Activated CD4-positive, alpha-beta memory T cell treated with anti-CD3 and anti-CD28 coated beads, Interleukin-2, amount 10 ng/mL, durations not matched to agents 7 days and 5 days (primary cell): ENCODE measurements at regions not wholly inside any gene's neighbourhood (a gene's known extent, or its start where the extent isn't known, plus 50 kb on each side); places are given as distances from the start of the nearest gene placed in this dataset.

Experiments
- CTCF ChIA-PET: fragments of 350-600 bp; sonication (Branson Sonifier 250); formaldehyde crosslinking; loops from one replicate; lab custom pipeline; 2021; ENCODE audit warnings: antibody characterized with exemption, inconsistent platforms; lab: Charles Lee
- POLR2A ChIA-PET: fragments of 350-600 bp; sonication (Branson Sonifier 250); formaldehyde crosslinking; loops from one replicate; lab custom pipeline; 2021; ENCODE audit warnings: antibody characterized with exemption; lab: Charles Lee
- DNase-seq: peaks from one replicate; pipeline ENCODE4 v3.0.0-alpha.2; 2020
- H3K27ac Mint-ChIP-seq: one replicate; pipeline ENCODE4 v1.8.0; 2021; ENCODE audit warnings: mild to moderate bottlenecking, mixed read lengths
- H3K27me3 Mint-ChIP-seq: one replicate; pipeline ENCODE4 v1.8.0; 2021; ENCODE audit warnings: mixed read lengths
- H3K36me3 Mint-ChIP-seq: one replicate; pipeline ENCODE4 v1.8.0; 2021; ENCODE audit warnings: low read depth, mixed read lengths
- H3K4me1 Mint-ChIP-seq: one replicate; pipeline ENCODE4 v1.8.0; 2021; ENCODE audit warnings: mixed read lengths
- H3K4me3 Mint-ChIP-seq: one replicate; pipeline ENCODE4 v1.8.0; 2021; ENCODE audit warnings: mild to moderate bottlenecking, mixed read lengths
- H3K9me3 Mint-ChIP-seq: one replicate; pipeline ENCODE4 v1.8.0; 2021; ENCODE audit warnings: mixed read lengths

DNA sequence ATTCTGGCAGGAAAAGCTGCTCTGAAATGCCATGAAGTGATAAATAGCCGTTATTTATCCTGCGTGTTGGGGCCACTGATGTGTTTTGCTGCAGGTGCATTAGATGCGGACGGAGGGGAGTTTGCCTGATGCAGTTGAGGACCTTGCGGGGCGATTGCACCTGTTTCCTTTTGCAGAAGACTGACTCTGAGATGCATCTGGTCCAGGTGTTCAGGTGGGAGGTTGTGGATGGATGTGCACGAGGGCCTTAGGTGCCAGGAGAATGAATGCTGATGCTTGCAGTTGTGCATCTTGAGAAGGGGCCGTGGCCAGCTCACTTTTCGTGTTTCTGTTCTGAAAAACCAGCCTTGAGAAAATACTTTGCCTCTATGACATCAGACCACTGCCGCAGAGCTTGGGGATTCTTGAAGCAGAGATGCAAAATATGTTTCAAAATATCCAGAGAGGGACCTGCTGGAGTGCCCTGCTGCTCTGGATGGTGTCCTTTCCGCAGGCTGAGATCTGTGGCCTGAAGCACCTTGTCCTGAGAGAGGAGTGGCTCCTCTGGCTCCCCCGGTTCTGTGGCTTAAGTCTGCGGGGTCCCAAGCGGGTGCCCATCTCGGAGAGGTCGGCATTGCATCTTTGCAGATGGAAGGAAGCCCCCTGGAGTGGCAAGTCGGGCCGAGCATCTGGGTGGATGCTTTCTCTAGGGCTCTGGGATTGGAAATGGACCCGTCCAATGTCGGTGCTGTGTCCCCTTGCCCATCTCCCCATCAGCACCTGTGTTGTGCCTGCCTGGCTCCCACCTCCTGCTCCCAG lies 1031.1 kb downstream of the TBC1D22A start:
- peak; percentile 7 for DNase-seq
- no peak overlapping the region for H3K4me3 Mint-ChIP-seq
- no peaks in the 10 kb centered on the region for H3K27me3 Mint-ChIP-seq
- no peaks in the 10 kb centered on the region for H3K36me3 Mint-ChIP-seq
- no peak overlapping the region for H3K27ac Mint-ChIP-seq
- no peaks in the 10 kb centered on the region for H3K4me1 Mint-ChIP-seq
- no peaks in the 10 kb centered on the region for H3K9me3 Mint-ChIP-seq
- POLR2A ChIA-PET = no interaction called here
- CTCF ChIA-PET = no interaction called here

DNA sequence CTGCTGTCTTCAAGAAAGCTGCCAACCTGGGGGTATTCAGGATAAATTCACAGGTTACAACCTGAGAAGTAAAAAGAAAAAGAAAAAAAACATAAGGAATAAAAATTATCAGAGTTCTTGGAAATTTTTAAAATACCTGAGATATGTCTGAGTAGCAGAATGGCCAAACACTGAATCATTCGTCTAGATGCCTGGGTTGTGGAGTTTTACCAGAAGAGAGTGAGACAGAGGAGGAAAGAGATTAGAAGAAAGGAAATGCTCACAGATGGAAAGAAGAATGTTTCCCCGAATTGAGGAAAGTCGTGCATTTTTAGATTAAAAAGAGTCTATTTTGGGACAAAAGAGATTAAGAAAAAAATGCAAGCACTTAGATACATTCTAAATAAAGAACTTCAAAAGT lies 1026.7 kb downstream of the TBC1D22A start:
- no peak for DNase-seq
- no peaks in the 10 kb centered on the region for H3K36me3 Mint-ChIP-seq
- peaks cover 3% of the 10 kb centered on the region for H3K27me3 Mint-ChIP-seq
- no peak overlapping the region for H3K27ac Mint-ChIP-seq
- peaks cover 5% of the 10 kb centered on the region for H3K9me3 Mint-ChIP-seq
- POLR2A ChIA-PET = no interaction called here
- H3K4me3 Mint-ChIP-seq = no peak overlapping the region
- H3K4me1 Mint-ChIP-seq = no peaks in the 10 kb centered on the region
- CTCF ChIA-PET = no interaction called here

DNA sequence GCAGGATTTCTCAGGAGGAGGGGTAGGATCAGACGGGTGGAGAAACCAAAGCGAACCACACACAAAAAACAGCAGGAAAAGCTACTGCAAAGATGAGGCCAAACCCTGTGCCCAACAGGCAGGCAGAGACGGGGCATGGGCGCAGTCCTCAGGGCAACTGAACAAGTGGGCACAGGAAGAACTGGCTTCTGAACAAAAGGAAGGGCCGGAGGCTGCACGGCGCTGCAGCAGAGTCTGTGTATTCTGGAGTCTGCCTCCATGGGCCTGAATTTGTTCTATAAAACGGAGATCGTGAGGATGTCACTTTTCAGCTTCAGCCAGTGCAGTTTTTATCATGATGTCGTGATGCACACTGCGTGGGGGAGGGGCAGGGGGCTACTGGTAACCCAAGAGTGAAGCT lies 1026.0 kb downstream of the TBC1D22A start:
- H3K4me1 Mint-ChIP-seq = no peaks in the 10 kb centered on the region
- H3K9me3 Mint-ChIP-seq = peaks cover 5% of the 10 kb centered on the region
- H3K27me3 Mint-ChIP-seq = peaks cover 3% of the 10 kb centered on the region
- POLR2A ChIA-PET = no interaction called here
- no peak for DNase-seq
- no peak overlapping the region for H3K4me3 Mint-ChIP-seq
- no peak overlapping the region for H3K27ac Mint-ChIP-seq
- CTCF ChIA-PET = no interaction called here
- no peaks in the 10 kb centered on the region for H3K36me3 Mint-ChIP-seq

DNA sequence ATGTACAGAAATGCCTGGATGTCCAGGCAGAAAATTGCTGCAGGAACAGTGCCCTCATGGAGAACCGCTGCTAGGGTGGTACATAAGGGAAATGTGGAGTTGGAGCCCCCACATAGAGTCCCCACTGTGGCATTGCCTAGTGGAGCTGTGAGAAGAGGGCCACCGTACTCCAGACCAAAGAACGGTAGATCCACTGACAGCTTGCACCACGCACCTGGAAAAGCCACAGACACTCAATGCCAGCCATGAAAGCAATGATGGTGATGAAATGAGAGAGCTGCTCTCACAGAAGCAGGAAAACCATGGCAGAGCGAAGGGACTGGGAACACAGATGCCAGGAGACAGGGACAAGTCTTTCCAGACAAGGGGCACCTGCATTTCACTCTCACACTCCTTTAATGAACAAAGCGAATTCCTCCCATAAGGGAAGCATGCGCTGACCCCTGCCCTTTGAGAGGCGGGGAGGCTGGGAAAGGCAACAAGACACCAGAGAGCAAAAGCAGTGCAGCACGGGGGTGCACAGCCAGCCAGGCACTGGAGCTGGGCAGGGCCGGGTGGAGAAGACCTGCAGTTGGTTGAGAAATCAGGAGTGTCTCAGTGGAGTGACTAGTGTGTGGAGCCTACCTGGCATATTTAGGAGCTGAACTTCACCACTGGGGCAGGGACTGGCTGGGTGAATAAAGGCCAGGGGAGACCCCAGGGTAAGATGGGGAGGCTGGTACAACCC lies 1025.2 kb downstream of the TBC1D22A start:
- H3K27ac Mint-ChIP-seq = no peak overlapping the region
- CTCF ChIA-PET = no interaction called here
- no peak overlapping the region for H3K4me3 Mint-ChIP-seq
- H3K27me3 Mint-ChIP-seq = peaks cover 3% of the 10 kb centered on the region
- POLR2A ChIA-PET = no interaction called here
- no peaks in the 10 kb centered on the region for H3K36me3 Mint-ChIP-seq
- H3K9me3 Mint-ChIP-seq = peaks cover 5% of the 10 kb centered on the region
- DNase-seq = no peak
- no peaks in the 10 kb centered on the region for H3K4me1 Mint-ChIP-seq

GRCh38 chr22:47786650-47787290 lies 1024.3 kb downstream of the TBC1D22A start:
- Mint-ChIP-seq H3K27ac (no peak overlapping the region), H3K9me3 (peaks cover 5% of the 10 kb centered on the region), H3K36me3 (no peaks in the 10 kb centered on the region), H3K4me3 (no peak overlapping the region), H3K4me1 (no peaks in the 10 kb centered on the region), H3K27me3 (peaks cover 3% of the 10 kb centered on the region)
- ChIA-PET POLR2A (no interaction called here), CTCF (no interaction called here)
- DNase-seq = no peak

DNA sequence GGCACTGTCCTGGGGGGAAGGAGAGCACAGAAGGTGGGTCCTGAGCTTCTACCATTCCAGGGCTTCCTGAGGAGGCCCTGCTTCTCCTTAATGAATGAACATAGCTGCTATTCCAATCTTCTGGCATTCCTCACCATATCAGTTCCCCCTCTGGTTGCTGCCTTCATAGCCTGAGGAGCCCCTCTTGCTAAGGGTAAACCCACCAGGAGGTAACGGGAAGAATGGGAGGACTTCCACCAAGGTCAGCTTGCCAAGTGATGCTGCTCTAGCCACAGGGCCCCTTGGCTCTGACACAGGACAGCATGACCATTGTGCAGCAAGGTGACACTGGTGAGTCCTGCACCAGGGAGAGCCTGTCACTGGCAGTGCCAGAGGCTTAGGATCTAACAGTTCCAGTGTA lies 1022.5 kb downstream of the TBC1D22A start:
- POLR2A ChIA-PET = no interaction called here
- H3K9me3 Mint-ChIP-seq = peaks cover 5% of the 10 kb centered on the region
- CTCF ChIA-PET = no interaction called here
- DNase-seq = no peak
- H3K4me3 Mint-ChIP-seq = no peak overlapping the region
- H3K27ac Mint-ChIP-seq = no peak overlapping the region
- peaks cover 3% of the 10 kb centered on the region for H3K27me3 Mint-ChIP-seq
- H3K4me1 Mint-ChIP-seq = no peaks in the 10 kb centered on the region
- H3K36me3 Mint-ChIP-seq = no peaks in the 10 kb centered on the region

GRCh38 chr22:47784367-47784983 lies 1022.0 kb downstream of the TBC1D22A start:
- Mint-ChIP-seq H3K4me1 (no peaks in the 10 kb centered on the region), H3K4me3 (no peak overlapping the region), H3K36me3 (no peaks in the 10 kb centered on the region), H3K9me3 (peaks cover 5% of the 10 kb centered on the region), H3K27ac (no peak overlapping the region), H3K27me3 (peaks cover 3% of the 10 kb centered on the region)
- no peak for DNase-seq
- POLR2A ChIA-PET = no interaction called here
- CTCF ChIA-PET = no interaction called here

DNA sequence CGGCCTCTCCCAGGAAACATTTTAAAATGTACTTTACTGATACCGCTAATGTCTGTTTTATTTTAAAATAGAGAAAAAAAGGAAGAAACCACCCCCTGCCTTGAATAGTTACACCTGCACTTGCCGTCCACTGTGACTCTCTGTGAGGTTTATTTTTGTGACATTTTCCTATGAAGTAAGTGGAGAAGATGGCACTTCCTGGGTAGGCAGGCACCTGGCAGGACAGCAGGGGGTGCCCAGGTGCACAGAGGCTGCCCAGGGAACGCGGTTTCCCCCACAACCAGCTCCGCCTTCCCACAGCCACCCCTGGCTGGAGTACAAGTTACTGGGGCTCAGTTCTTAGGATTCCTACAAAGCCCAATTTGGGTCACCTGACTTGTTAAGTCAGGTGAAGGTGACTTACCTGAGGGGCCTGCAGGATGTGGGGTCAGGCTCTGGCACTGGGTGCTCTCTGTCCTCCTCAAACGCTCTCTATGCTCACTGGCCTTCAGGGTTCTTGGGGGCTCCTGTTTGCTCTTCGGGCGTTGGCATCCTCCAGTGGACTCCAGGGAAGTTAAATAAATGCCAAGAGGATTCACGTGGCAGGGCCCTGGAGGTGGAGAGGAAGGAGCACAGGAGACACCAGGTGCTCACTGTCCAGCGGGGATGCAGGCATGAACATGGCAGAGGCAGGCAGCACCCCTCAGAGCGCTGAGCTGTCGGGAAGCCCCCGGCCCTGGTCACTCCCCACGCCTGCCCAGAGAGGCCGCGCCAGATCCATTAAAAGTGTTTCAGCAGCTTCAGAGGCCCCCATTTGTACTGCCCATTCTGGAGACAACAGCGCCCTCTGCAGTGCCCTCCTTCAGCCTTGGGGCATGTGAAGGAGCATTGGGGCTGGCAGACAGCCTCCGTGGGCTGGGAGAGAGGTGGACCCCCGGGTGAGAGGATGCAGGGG lies 1021.2 kb downstream of the TBC1D22A start:
- Mint-ChIP-seq H3K9me3 (peaks cover 5% of the 10 kb centered on the region), H3K4me3 (no peak overlapping the region), H3K27ac (no peak overlapping the region), H3K36me3 (no peaks in the 10 kb centered on the region), H3K4me1 (no peaks in the 10 kb centered on the region), H3K27me3 (peaks cover 3% of the 10 kb centered on the region)
- no peak for DNase-seq
- ChIA-PET CTCF (no interaction called here), POLR2A (no interaction called here)

GRCh38 chr22:47782328-47783075 lies 1020.1 kb downstream of the TBC1D22A start:
- H3K36me3 Mint-ChIP-seq = no peaks in the 10 kb centered on the region
- no peak overlapping the region for H3K27ac Mint-ChIP-seq
- ChIA-PET CTCF (no interaction called here), POLR2A (no interaction called here)
- DNase-seq = no peak
- H3K4me1 Mint-ChIP-seq = no peaks in the 10 kb centered on the region
- no peaks in the 10 kb centered on the region for H3K27me3 Mint-ChIP-seq
- peaks cover 5% of the 10 kb centered on the region for H3K9me3 Mint-ChIP-seq
- H3K4me3 Mint-ChIP-seq = no peak overlapping the region

GRCh38 chr22:47781427-47782111 lies 1019.1 kb downstream of the TBC1D22A start:
- no peaks in the 10 kb centered on the region for H3K27me3 Mint-ChIP-seq
- DNase-seq = no peak
- no peak overlapping the region for H3K4me3 Mint-ChIP-seq
- no peaks in the 10 kb centered on the region for H3K36me3 Mint-ChIP-seq
- ChIA-PET CTCF (no interaction called here), POLR2A (no interaction called here)
- H3K9me3 Mint-ChIP-seq = peaks cover 5% of the 10 kb centered on the region
- no peak overlapping the region for H3K27ac Mint-ChIP-seq
- H3K4me1 Mint-ChIP-seq = no peaks in the 10 kb centered on the region

GRCh38 chr22:47781024-47781423 lies 1018.6 kb downstream of the TBC1D22A start:
- DNase-seq = no peak
- Mint-ChIP-seq H3K27ac (no peak overlapping the region), H3K4me3 (no peak overlapping the region), H3K9me3 (peaks cover 2% of the 10 kb centered on the region), H3K27me3 (no peaks in the 10 kb centered on the region), H3K36me3 (no peaks in the 10 kb centered on the region), H3K4me1 (no peaks in the 10 kb centered on the region)
- CTCF ChIA-PET = no interaction called here
- POLR2A ChIA-PET = no interaction called here
